Lower lobe of right lung (tissue), 2 donors: ENCODE measurements at regions not wholly inside any gene's neighbourhood (a gene's known extent, or its start where the extent isn't known, plus 50 kb on each side); places are given as distances from the start of the nearest gene placed in this dataset.
"Not testable (repeated sequence)": the region's sequence is repeated elsewhere in the genome, so short reads cannot be mapped to it uniquely, and the experiment has no call there.

ENCODE experiments used
- ATAC-seq, 2 donors: fragments of 200-7000 bp; cut with Tn5 transposase; one replicate each; pipeline ENCODE4 v1.9.1; 2020 to 2022; ENCODE audit warnings: mild to moderate bottlenecking in 2 of 2, moderate library complexity in 2 of 2
- DNase-seq: peaks from one replicate; pipeline ENCODE4 v3.0.0-alpha.2; 2020
- H3K27ac ChIP-seq: fragments of 200-600 bp; one replicate; pipeline ENCODE4 v1.8.0; 2022
- H3K27me3 ChIP-seq: fragments of 200-600 bp; one replicate; pipeline ENCODE4 v1.8.0; 2022; ENCODE audit warnings: low read depth
- H3K36me3 ChIP-seq: fragments of 200-600 bp; one replicate; pipeline ENCODE4 v1.8.0; 2022; ENCODE audit warnings: mild to moderate bottlenecking
- H3K4me1 ChIP-seq: fragments of 200-600 bp; one replicate; pipeline ENCODE4 v1.8.0; 2022
- H3K4me3 ChIP-seq: fragments of 200-600 bp; one replicate; pipeline ENCODE4 v1.8.0; 2022; ENCODE audit warnings: mild to moderate bottlenecking
- H3K9me3 ChIP-seq: fragments of 200-600 bp; one replicate; pipeline ENCODE4 v1.8.0; 2022
- intact Hi-C: fragments of 100-400 bp; cut with DNase I; formaldehyde crosslinking; loops from one replicate; pipeline ENCODE4 v1.11.0; 2022
- TF ChIP-seq, protein P1 (sequence below): fragments of 200-600 bp; IDR thresholded peaks from one replicate; pipeline ENCODE4 v1.8.0; 2022; ENCODE audit warnings: antibody characterized with exemption, mild to moderate bottlenecking
- donor health status: DM: no; HTN: yes; CAD: no; lungs with severe emphysema.

DNA sequence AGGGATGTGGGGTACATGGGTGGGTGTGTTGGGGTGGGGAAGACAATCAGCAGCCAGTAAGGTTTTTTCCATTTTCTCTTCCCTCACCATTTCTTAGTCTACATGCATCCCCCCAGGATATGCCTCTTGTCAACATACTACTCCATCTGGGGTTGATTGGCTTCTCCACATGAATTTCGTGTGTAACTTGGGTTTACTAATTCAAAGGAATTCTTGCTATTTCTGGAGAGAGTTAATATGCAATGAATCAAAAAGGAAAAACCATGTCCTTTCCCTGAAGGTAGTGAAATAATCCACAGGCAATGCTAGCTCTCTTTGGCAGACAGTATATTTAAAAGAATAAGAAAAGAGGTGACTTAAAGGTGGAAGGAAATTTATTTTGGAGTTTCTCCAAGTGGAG, 198.4 kb downstream of the EBLN2 start:
- no peaks in the 10 kb centered on the region for H3K9me3 ChIP-seq
- TF ChIP-seq, protein P1, sequence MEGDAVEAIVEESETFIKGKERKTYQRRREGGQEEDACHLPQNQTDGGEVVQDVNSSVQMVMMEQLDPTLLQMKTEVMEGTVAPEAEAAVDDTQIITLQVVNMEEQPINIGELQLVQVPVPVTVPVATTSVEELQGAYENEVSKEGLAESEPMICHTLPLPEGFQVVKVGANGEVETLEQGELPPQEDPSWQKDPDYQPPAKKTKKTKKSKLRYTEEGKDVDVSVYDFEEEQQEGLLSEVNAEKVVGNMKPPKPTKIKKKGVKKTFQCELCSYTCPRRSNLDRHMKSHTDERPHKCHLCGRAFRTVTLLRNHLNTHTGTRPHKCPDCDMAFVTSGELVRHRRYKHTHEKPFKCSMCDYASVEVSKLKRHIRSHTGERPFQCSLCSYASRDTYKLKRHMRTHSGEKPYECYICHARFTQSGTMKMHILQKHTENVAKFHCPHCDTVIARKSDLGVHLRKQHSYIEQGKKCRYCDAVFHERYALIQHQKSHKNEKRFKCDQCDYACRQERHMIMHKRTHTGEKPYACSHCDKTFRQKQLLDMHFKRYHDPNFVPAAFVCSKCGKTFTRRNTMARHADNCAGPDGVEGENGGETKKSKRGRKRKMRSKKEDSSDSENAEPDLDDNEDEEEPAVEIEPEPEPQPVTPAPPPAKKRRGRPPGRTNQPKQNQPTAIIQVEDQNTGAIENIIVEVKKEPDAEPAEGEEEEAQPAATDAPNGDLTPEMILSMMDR = no peak
- no peak overlapping the region for H3K27ac ChIP-seq
- no peak for ATAC-seq
- H3K4me1 ChIP-seq = no peaks in the 10 kb centered on the region
- DNase-seq = no peak
- H3K4me3 ChIP-seq = no peak overlapping the region
- no peaks in the 10 kb centered on the region for H3K36me3 ChIP-seq
- intact Hi-C loops = no loop called here
- H3K27me3 ChIP-seq = no peaks in the 10 kb centered on the region

DNA sequence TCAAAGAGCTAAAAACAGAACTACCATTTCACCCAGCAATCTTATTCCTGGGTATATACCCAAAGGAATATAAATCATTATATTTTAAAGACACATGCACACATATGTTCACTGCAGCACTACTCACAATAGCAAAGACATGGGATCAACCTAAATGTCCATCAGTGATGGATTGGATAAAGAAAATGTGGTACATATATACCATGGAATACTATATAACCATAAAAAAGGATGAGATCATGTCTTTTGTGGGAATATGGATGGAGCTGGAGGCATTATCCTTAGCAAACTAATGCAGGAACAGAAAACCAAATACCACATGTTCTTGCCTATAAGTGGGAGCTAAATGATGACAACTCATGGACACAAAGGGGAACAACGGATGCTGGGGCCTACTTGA, 205.1 kb downstream of the EBLN2 start:
- ATAC-seq, H3K4me3 ChIP-seq, H3K9me3 ChIP-seq, intact Hi-C loops, H3K27me3 ChIP-seq, H3K27ac ChIP-seq, DNase-seq, H3K4me1 ChIP-seq, H3K36me3 ChIP-seq: not testable (repeated sequence)

DNA sequence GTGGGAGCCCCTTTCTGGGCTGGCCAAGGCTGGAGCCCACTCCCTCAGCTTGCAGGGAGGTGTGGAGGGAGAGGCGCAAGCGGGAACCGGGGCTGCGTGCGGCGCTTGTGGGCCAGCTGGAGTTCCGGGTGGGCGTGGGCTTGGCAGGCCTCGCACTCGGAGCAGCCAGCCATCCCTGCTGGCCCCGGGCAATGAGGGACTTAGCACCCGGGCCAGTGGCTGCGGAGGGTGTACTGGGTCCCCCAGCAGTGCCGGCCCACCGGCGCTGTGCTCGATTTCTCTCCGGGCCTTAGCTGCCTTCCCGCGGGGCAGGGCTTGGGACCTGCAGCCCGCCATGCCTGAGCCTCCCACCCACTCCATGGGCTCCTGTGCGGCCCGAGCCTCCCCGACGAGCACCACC, 207.7 kb downstream of the EBLN2 start:
- ATAC-seq, DNase-seq, H3K4me3 ChIP-seq, H3K36me3 ChIP-seq, H3K27me3 ChIP-seq, H3K9me3 ChIP-seq, H3K4me1 ChIP-seq, intact Hi-C loops, H3K27ac ChIP-seq: not testable (repeated sequence)

DNA sequence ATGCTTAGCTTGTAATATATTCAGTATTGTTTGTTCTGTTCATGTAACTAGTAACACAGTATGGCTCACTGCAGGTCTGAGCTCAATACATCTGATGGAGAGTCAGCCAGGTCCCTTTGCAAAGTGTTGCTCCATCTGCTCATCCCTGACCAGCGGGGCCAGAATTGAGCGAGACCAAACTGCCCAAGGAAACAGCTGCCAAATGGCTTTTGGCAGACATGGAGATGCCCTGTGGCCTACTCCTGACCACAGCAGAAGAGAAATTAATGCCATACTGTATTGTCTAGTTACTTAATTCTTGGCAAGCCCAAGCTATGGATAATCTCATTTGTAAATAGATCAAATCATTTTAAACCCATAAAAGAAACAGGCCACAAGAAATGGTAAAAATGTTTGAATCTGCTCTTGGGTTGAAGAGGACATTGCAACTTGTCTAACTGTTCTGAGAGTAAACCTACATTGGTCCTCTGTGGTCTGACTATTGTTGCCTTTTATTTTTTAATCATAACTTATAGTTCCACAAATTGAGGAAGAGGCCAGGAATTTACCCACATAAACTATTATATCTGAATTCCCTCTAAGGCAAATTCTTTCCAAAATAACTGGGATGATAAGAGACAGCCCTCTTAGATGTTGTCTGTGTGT, 209.5 kb downstream of the EBLN2 start:
- Histone ChIP-seq H3K27ac (no peak overlapping the region), H3K4me1 (no peaks in the 10 kb centered on the region), H3K4me3 (no peak overlapping the region), H3K9me3 (no peaks in the 10 kb centered on the region), H3K36me3 (no peaks in the 10 kb centered on the region), H3K27me3 (no peaks in the 10 kb centered on the region)
- TF ChIP-seq, protein P1 = no peak
- DNase-seq (no peak), ATAC-seq (no peak)
- intact Hi-C loops = no loop called here

DNA sequence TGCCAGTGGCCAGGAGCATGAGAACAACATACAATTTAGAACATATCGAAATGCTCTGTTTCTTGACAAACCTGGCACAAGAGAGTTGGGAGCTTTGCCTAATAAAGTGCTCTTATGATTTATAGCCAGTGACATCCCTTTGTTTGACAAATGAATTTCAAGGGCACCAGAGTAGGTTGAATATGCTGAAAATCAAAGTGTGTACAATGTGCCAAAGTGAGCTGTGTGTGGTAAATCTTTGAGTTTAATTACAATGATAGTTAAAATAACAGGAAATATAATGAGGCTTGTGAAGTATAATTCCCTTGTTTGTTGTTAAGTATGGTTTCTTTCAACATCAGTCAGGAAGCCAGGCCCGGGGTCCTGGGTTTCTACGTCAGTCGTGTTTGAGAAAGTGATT, 211.9 kb downstream of the EBLN2 start:
- no peak overlapping the region for H3K27ac ChIP-seq
- TF ChIP-seq, protein P1 = no peak
- ATAC-seq (no peak), DNase-seq (no peak)
- H3K27me3 ChIP-seq = no peaks in the 10 kb centered on the region
- no peak overlapping the region for H3K4me3 ChIP-seq
- no peaks in the 10 kb centered on the region for H3K4me1 ChIP-seq
- H3K9me3 ChIP-seq = no peaks in the 10 kb centered on the region
- intact Hi-C loops = no loop called here
- H3K36me3 ChIP-seq = no peaks in the 10 kb centered on the region

DNA sequence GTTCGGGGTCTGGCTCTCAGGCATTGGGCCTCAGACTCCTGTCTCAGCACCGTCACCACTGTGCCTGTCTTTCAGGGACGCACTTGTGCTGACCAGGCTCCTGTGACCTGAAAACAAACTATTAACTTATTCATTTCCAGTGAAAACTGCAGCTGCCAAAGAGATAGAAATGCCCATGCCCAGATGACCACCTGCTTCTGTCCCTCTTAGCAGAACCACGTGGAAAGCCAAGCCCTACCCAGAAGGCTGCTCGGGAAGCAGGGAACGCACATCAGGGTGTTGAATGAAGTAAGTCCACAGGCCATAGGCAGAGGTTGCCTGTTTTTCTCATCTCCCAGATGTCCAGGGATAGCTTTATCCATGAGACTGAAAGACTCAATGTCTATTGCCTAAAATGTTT, 219.3 kb downstream of the EBLN2 start:
- H3K4me1 ChIP-seq = no peaks in the 10 kb centered on the region
- no peaks in the 10 kb centered on the region for H3K36me3 ChIP-seq
- TF ChIP-seq, protein P1 = no peak
- H3K27me3 ChIP-seq = no peaks in the 10 kb centered on the region
- no peak overlapping the region for H3K4me3 ChIP-seq
- intact Hi-C loops = no loop called here
- DNase-seq (no peak), ATAC-seq (no peak)
- H3K9me3 ChIP-seq = no peaks in the 10 kb centered on the region
- H3K27ac ChIP-seq = no peak overlapping the region

DNA sequence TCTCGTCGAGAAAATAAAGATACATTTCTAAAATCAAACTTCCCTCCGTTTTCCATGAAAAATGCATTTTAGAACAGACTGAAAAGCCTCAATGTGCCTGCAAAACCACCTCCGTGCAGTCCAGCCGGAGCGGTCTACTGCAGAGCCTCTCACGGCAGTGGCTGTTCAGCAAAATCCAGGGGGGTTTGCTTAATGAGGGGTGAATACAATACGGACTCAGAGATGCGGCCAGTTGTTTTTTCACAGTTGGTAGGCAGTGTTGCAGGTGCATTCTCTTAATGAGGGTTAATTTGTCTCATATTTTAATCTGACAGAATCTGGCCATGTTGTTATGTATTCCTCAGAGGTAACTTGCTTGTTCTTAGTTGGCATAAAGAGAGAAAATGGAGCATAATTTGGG, 223.0 kb downstream of the EBLN2 start:
- Histone ChIP-seq H3K4me3 (no peak overlapping the region), H3K9me3 (no peaks in the 10 kb centered on the region), H3K27me3 (no peaks in the 10 kb centered on the region), H3K27ac (no peak overlapping the region), H3K36me3 (no peaks in the 10 kb centered on the region), H3K4me1 (no peaks in the 10 kb centered on the region)
- ATAC-seq (no peak), DNase-seq (no peak)
- intact Hi-C loops = no loop called here
- TF ChIP-seq, protein P1 = no peak
